ENCODE measurements at regions not wholly inside any gene's neighbourhood (a gene's known extent, or its start where the extent isn't known, plus 50 kb on each side); places are given as distances from the start of the nearest gene placed in this dataset.

DNA sequence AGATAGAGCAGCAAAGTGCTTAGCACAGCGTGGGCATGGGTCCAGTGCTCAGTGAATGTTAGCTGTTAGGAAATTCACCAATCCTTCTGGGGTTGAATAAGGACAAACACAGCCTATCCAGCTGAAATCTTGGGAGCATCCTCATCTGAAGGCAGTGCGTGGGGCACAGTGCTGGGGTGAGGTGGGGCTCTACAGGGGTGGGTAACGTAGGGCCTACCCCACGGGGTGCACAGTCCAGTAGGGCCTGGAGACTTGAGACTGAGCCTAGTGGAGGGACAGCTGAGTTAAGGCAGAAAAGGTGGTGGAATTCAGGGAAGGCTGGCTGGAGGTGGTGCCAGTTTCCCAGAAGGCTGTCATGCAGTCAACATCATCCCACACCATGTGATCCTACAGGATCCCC, 73.0 kb downstream of the ISG20 start:
- TF ChIP-seq, protein P1, sequence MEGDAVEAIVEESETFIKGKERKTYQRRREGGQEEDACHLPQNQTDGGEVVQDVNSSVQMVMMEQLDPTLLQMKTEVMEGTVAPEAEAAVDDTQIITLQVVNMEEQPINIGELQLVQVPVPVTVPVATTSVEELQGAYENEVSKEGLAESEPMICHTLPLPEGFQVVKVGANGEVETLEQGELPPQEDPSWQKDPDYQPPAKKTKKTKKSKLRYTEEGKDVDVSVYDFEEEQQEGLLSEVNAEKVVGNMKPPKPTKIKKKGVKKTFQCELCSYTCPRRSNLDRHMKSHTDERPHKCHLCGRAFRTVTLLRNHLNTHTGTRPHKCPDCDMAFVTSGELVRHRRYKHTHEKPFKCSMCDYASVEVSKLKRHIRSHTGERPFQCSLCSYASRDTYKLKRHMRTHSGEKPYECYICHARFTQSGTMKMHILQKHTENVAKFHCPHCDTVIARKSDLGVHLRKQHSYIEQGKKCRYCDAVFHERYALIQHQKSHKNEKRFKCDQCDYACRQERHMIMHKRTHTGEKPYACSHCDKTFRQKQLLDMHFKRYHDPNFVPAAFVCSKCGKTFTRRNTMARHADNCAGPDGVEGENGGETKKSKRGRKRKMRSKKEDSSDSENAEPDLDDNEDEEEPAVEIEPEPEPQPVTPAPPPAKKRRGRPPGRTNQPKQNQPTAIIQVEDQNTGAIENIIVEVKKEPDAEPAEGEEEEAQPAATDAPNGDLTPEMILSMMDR (conservative IDR thresholded peaks at IDR 0.05 in 1 of 2, IDR thresholded peaks at IDR 0.05 in 1 of 2; ENCODE audit: extremely low read depth in 1 of 2, insufficient read depth in 1 of 2, low read depth in 1 of 2, low read length in 2 of 2), result no peak
- no peak for TF ChIP-seq EZH2 (IDR thresholded peaks at IDR 0.05; ENCODE audit: borderline replicate concordance, low read length)
